ENCODE measurements at regions not wholly inside any gene's neighbourhood (a gene's known extent, or its start where the extent isn't known, plus 50 kb on each side); places are given as distances from the start of the nearest gene placed in this dataset.

DNA sequence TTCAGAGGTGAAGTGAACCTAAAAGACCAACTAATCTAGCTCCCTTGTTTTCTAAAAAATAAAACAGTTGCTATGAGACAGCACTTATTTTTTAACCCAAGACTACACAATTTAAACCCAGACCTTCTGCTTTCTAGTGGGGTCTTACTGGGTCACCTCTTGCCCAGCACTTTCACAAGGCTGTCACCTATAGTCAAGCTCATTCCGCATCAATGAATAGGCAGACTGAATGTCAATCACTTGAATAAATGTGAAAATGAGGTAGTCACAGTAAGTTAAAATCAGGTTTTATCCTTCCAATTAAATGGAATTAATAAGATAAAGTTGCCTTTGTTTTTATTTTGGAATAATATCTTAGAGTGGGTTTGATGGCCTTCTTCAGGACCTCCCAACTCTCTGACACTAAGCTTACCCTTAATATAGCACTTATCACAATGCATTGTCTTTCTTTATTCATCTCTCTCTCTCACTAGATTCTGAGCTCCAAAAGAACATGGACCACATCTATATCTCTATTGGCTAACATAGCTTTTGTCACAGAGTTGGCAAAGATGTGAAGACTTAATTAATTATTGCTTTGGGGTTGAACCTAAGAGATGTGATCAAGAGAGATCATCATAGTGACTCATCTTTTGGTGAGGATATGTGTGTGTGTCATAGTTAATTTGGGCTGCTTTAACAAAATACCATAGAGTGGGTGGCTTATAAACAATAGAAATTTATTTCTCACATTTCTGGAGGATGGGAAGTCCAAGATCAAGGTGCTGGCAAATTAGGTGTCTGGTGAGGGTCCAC, 248.7 kb upstream of the DAB1 start:
- no peak overlapping the region for H2AFZ ChIP-seq (ENCODE audit: low read depth)
- 91% methylated on average over 1 of the region's 1 CpG for WGBS (ENCODE audit: low lambda C conversion rate)
- ChIA-PET POLR2A (no interaction called here), CTCF (no interaction called here)
- TF ChIP-seq JUND (IDR thresholded peaks at IDR 0.05) = no peak
- TF ChIP-seq CHD2 (IDR thresholded peaks at IDR 0.05; ENCODE audit: low read length, partially characterized antibody) = no peak
- TF ChIP-seq EZH2phosphoT487 (IDR thresholded peaks at IDR 0.05; ENCODE audit: borderline replicate concordance, low read depth) = no peak
- TF ChIP-seq SIN3A (IDR thresholded peaks at IDR 0.05; ENCODE audit: borderline replicate concordance, low read depth, low read length) = no peak
- TF ChIP-seq FOXM1 (IDR thresholded peaks at IDR 0.05; ENCODE audit: low read depth) = no peak
- no peak for TF ChIP-seq GATA2 (CRISPR knock-in tag; IDR thresholded peaks at IDR 0.05)
- TF ChIP-seq, protein P1, sequence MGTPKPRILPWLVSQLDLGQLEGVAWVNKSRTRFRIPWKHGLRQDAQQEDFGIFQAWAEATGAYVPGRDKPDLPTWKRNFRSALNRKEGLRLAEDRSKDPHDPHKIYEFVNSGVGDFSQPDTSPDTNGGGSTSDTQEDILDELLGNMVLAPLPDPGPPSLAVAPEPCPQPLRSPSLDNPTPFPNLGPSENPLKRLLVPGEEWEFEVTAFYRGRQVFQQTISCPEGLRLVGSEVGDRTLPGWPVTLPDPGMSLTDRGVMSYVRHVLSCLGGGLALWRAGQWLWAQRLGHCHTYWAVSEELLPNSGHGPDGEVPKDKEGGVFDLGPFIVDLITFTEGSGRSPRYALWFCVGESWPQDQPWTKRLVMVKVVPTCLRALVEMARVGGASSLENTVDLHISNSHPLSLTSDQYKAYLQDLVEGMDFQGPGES (IDR thresholded peaks at IDR 0.05; ENCODE audit: low read depth, low read length) = no peak
- H3K4me2 ChIP-seq = no peak overlapping the region
- H3K27ac ChIP-seq (ENCODE audit: low read depth in 2 of 2, low read length in 1 of 2) = no peak overlapping the region
- no peak overlapping the region for H3K4me3 ChIP-seq (ENCODE audit: low read depth in 2 of 2, low read length in 1 of 2)
- no peaks in the 10 kb centered on the region for H3K9me2 ChIP-seq
- no peaks in the 10 kb centered on the region for H4K20me1 ChIP-seq (ENCODE audit: insufficient read depth)
- H3K9ac ChIP-seq = no peak overlapping the region
- no peak for DNase-seq
- no peaks in the 10 kb centered on the region for H3K27me3 ChIP-seq (ENCODE audit: insufficient read depth)
- no peaks in the 10 kb centered on the region for H3F3A ChIP-seq (replicated peaks; ENCODE audit: insufficient read depth)
- no peaks in the 10 kb centered on the region for H3K36me3 ChIP-seq (replicated peaks in 1 of 2; ENCODE audit: control insufficient read depth in 1 of 2, insufficient read depth in 2 of 2, low read length in 1 of 2)
- H3K9me3 ChIP-seq = no peaks in the 10 kb centered on the region
- peaks cover 0 to 3% of the 10 kb centered on the region in 2 experiments; a peak in 2 of 4 replicates for H3K4me1 ChIP-seq (ENCODE audit: control insufficient read depth in 1 of 2, insufficient read depth in 2 of 2, low read depth in 1 of 2, low read length in 1 of 2)
- no peaks in the 10 kb centered on the region for H3K79me2 ChIP-seq (ENCODE audit: insufficient read depth)

DNA sequence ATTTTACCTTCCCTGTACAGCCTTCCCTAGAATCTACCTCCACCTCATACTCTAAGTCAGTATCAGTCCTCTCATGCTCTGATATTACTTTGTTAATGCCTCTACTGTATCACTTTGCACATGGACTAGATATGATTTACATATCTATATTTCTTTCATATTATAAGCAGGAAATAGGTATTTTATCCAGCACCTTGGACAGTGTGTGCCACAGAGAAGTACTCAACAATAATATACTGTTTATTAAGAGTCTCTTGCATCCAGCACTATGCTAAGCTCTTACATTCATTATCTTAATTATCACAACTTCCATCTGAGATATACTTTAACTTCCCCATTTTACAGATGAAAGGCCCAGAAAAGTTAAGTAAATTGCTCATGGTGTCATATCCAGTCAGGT, 247.9 kb upstream of the DAB1 start:
- no peaks in the 10 kb centered on the region for H3K36me3 ChIP-seq (replicated peaks in 1 of 2; ENCODE audit: control insufficient read depth in 1 of 2, insufficient read depth in 2 of 2, low read length in 1 of 2)
- no peaks in the 10 kb centered on the region for H3K27me3 ChIP-seq (ENCODE audit: insufficient read depth)
- no peak overlapping the region for H3K4me2 ChIP-seq
- no peaks in the 10 kb centered on the region for H3K9me2 ChIP-seq
- H2AFZ ChIP-seq (ENCODE audit: low read depth) = no peak overlapping the region
- H3F3A ChIP-seq (replicated peaks; ENCODE audit: insufficient read depth) = no peaks in the 10 kb centered on the region
- no peak overlapping the region for H3K9ac ChIP-seq
- no peaks in the 10 kb centered on the region for H3K79me2 ChIP-seq (ENCODE audit: insufficient read depth)
- ChIA-PET POLR2A (no interaction called here), CTCF (no interaction called here)
- DNase-seq = no peak
- TF ChIP-seq REST (IDR thresholded peaks at IDR 0.05; ENCODE audit: low read depth, low read length) = no peak
- no peak for TF ChIP-seq YY1 (IDR thresholded peaks at IDR 0.05; ENCODE audit: low read depth)
- TF ChIP-seq NFIC (IDR thresholded peaks at IDR 0.05; ENCODE audit: borderline replicate concordance) = no peak
- no peak for TF ChIP-seq CHD2 (IDR thresholded peaks at IDR 0.05; ENCODE audit: low read length, partially characterized antibody)
- no peak for TF ChIP-seq GATA2 (CRISPR knock-in tag; IDR thresholded peaks at IDR 0.05)
- TF ChIP-seq TCF12 (IDR thresholded peaks at IDR 0.05) = no peak
- TF ChIP-seq RCOR1 (IDR thresholded peaks at IDR 0.05; ENCODE audit: low read length) = no peak
- no peak for TF ChIP-seq CTCF (IDR thresholded peaks at IDR 0.05)
- H3K4me1 ChIP-seq (ENCODE audit: control insufficient read depth in 1 of 2, insufficient read depth in 2 of 2, low read depth in 1 of 2, low read length in 1 of 2) = peaks cover 0 to 3% of the 10 kb centered on the region in 2 experiments; a peak in 2 of 4 replicates
- H3K4me3 ChIP-seq (ENCODE audit: low read depth in 2 of 2, low read length in 1 of 2) = no peak overlapping the region
- H4K20me1 ChIP-seq (ENCODE audit: insufficient read depth) = no peaks in the 10 kb centered on the region
- H3K27ac ChIP-seq (ENCODE audit: low read depth in 2 of 2, low read length in 1 of 2) = no peak overlapping the region
- no peaks in the 10 kb centered on the region for H3K9me3 ChIP-seq

Measured in SK-N-SH (cell line).